Stimulated activated CD4-positive, alpha-beta T cell treated with anti-CD3 and anti-CD28 coated beads, Interleukin-15, amount 100 ng/mL, for 24 hours (primary cell): ENCODE measurements at regions not wholly inside any gene's neighbourhood (a gene's known extent, or its start where the extent isn't known, plus 50 kb on each side); places are given as distances from the start of the nearest gene placed in this dataset.
"Not testable (repeated sequence)": the region's sequence is repeated elsewhere in the genome, so short reads cannot be mapped to it uniquely, and the experiment has no call there.

ENCODE experiments used
- DNase-seq: peaks from one replicate; pipeline ENCODE4 v3.0.0-alpha.2; 2020

- no peak for DNase-seq
Observed at GRCh38 chr4:26048378-26048882, 134.4 kb downstream of the SMIM20 start.

GRCh38 chr4:26048950-26049349 lies 134.9 kb downstream of the SMIM20 start:
- no peak for DNase-seq

- no peak for DNase-seq
Observed at GRCh38 chr4:26049447-26049846, 135.4 kb downstream of the SMIM20 start.

- no peak for DNase-seq
Observed at GRCh38 chr4:26050212-26050643, 136.2 kb downstream of the SMIM20 start.

- DNase-seq: no peak
Observed at GRCh38 chr4:26050671-26051070, 136.7 kb downstream of the SMIM20 start.

GRCh38 chr4:26051240-26051639 lies 137.2 kb downstream of the SMIM20 start:
- DNase-seq: no peak

- DNase-seq: no peak
Observed at GRCh38 chr4:26052663-26053541, 138.9 kb downstream of the SMIM20 start.

- DNase-seq: no peak
Observed at GRCh38 chr4:26053761-26054160, 139.7 kb downstream of the SMIM20 start.

GRCh38 chr4:26055855-26056254 lies 141.8 kb downstream of the SMIM20 start:
- no peak for DNase-seq

- DNase-seq: no peak
Observed at GRCh38 chr4:26056406-26056805, 142.4 kb downstream of the SMIM20 start.

GRCh38 chr4:26057839-26058238 lies 143.8 kb downstream of the SMIM20 start:
- DNase-seq: not testable (repeated sequence)

GRCh38 chr4:26058537-26058936 lies 144.5 kb downstream of the SMIM20 start:
- peak; percentile 75 for DNase-seq

- DNase-seq: no peak
Observed at GRCh38 chr4:26059391-26060154, 145.6 kb downstream of the SMIM20 start.

- no peak for DNase-seq
Observed at GRCh38 chr4:26060286-26060685, 146.3 kb downstream of the SMIM20 start.

GRCh38 chr4:26061248-26061986 lies 147.4 kb downstream of the SMIM20 start:
- peak; percentile 32 for DNase-seq

GRCh38 chr4:26062215-26062614 lies 148.2 kb downstream of the SMIM20 start:
- DNase-seq: no peak

GRCh38 chr4:26064009-26064408 lies 150.0 kb downstream of the SMIM20 start:
- not testable (repeated sequence) for DNase-seq

GRCh38 chr4:26065833-26066232 lies 151.8 kb downstream of the SMIM20 start:
- DNase-seq: no peak

GRCh38 chr4:26067035-26067434 lies 153.0 kb downstream of the SMIM20 start:
- DNase-seq: no peak

- no peak for DNase-seq
Observed at GRCh38 chr4:26069218-26069617, 155.2 kb downstream of the SMIM20 start.

GRCh38 chr4:26071688-26072087 lies 157.7 kb downstream of the SMIM20 start:
- no peak for DNase-seq

GRCh38 chr4:26073886-26074560 lies 160.0 kb downstream of the SMIM20 start:
- peak; percentile 58 for DNase-seq
